GM19324 (cell line): ENCODE measurements at regions not wholly inside any gene's neighbourhood (a gene's known extent, or its start where the extent isn't known, plus 50 kb on each side); places are given as distances from the start of the nearest gene placed in this dataset.
"Not testable (repeated sequence)": the region's sequence is repeated elsewhere in the genome, so short reads cannot be mapped to it uniquely, and the experiment has no call there.

Experiments
- ATAC-seq: cut with Tn5 transposase; IDR thresholded peaks from one replicate; pipeline ENCODE4 v1.9.1; 2021; ENCODE audit warnings: mild to moderate bottlenecking, moderate library complexity; ENCODE audit not compliant: unreplicated experiment, low FRiP score

GRCh38 chr10:35794703-35795102, 152.6 kb upstream of the FZD8 start:
- no peak for ATAC-seq

GRCh38 chr10:35792291-35792690, 150.2 kb upstream of the FZD8 start:
- ATAC-seq = no peak

DNA sequence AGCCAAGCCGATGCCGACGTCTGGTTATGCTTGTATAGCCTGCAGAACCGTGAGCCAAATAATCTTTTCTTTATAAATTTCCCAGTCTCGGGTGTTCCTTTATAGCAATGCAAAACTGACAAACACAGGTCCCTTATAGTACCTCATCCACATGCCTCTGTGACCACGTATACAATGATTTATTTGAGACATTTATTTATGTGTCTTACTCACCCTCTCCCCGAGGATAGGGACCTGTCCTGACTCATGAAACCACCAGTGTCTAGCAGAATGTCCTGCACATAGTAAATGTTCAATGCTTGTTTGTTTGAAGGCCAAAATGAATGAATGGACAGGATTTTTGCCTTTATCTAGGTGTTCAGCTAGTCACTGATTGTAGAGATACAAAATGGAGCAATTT, 147.9 kb upstream of the FZD8 start:
- no peak for ATAC-seq

DNA sequence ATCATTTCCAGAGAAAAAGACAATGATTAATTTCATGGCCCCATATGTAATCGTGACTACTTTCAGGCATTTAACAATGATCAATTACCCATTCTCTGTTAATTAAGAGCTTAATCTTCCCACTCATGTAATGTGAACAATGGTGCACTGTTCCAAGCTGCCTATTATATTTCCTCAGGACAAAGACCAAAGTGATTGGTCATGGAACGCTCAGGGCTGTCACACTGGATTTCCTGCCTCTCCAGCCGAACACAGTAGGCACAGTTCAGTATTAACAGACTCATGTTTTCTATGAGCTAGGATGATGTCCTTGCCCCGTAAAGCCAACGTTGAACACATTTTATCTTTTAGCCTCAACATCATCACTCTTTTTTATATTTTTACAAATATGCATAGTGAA, 142.7 kb upstream of the FZD8 start:
- ATAC-seq = no peak

DNA sequence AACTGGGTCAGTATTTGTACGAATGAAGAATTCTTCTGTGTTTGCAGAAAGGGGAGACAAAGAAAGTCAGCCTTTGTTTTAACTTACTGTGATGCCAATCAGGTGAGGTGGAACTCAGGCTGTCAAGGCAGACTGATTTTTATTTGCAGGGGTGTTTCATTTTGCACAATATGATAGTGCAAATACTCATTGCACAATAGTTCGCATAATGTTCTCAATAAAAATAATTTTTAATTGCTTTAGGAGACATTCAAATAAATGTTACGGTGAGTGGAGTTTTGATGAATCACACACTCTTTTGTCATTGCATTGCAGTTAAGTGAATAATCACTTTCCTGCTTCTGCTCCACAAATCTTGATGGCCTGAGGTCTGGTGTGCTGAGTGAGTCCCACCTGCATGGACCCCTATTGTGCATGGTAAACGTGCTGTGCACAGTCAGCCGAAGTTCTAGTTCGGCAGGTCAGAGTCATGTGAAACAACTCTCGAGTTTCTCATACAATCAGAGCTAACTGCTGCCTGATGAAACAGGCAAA, 141.3 kb upstream of the FZD8 start:
- no peak for ATAC-seq

GRCh38 chr10:35781643-35782035, 139.5 kb upstream of the FZD8 start:
- no peak for ATAC-seq

DNA sequence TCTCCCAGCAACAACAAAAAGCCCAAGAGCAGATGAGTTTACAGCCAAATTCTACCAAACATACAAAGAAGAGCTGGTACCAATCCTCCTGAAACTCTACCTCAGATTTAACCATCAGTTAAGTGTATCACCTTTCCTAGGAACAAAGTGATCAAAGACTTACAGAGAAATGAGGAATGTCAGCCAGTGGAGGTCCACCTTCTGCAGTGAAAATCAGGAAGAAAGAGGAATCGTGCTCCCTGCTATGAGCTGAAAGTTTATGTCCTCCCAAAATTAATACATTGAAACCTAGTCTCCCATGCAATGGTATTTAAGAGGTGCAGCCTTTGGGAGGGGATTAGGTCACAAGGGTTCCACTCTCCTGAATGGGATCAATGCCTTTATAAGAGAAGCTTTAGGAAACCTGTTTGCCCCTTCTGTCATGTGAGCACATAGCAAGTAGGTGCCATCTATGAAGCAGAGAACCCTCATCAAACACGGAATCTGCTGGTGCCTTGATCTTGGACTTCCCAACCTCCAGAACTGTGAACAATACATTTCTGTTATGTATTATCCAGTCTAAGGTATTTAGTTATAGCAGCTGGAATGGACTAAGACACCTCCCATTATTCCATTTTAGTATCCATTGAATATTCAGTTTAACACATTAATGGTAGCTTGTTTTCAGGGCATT, 139.0 kb upstream of the FZD8 start:
- no peak for ATAC-seq

GRCh38 chr10:35778306-35778705, 136.2 kb upstream of the FZD8 start:
- no peak for ATAC-seq

DNA sequence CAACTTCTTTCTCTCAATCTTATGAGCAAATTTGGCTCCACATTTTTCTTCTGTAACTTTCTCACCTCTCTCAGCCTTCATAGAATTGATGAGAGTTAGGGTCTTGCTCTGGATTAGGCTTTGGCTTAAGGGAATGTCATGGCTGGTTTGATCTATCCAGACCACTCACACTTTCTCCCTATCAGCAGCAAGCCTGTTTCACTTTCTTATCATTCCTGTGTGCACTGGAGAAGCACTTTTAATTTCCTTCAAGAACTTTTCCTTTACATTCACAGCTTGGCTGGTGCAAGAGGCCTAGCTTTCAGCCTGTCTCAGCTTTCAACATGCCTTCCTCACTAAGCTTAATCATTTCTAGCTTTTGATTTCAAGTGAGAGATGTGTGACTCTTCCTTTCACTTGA, 134.5 kb upstream of the FZD8 start:
- ATAC-seq = not testable (repeated sequence)

GRCh38 chr10:35774109-35774508, 132.0 kb upstream of the FZD8 start:
- ATAC-seq = no peak

DNA sequence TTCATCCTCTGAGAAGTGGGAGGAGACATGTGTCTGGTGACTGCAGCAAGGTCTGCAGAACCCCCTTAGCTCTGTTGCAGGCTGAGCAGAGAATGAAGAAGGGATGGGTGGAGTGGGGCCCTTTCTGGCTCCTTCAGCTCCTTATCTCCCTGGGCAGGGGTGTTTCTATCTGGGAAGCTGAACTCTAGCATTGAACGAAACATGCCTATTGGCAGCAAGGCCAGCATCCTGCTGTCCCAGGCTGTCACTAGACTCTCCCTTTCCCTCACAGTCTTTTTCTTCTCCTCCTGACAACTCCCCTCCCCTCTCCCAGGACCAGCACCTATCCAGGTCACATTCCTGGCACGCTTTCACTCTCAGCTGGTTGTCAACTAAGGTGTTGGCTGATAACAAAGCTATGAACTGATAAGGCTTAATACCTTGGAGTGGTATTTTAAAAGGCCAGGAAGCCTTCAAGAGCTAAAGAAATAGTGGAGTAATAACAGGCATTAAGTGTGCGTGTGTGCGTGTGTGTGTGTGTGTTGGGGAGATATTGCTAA, 128.8 kb upstream of the FZD8 start:
- no peak for ATAC-seq

DNA sequence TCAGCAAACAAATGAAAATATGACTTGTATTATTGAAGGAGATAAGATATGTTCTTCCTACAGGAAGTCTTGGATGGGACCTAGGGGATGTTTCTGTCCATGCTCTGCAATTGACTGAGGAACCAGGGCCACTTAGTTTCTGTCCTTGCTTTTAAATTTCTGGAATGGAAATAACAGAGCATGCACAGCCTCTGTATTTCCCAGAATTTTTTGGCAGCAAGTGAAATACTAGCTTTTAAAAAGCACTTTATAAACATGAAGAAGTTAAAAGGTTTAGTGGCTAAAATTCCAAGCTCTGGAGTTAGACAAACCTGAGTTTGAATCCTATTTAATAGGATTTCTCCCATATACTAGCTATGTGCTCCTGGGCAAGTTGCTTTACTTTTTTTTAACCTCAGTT, 127.7 kb upstream of the FZD8 start:
- ATAC-seq = no peak

- no peak for ATAC-seq
Observed at GRCh38 chr10:35768731-35769130, 126.6 kb upstream of the FZD8 start.

DNA sequence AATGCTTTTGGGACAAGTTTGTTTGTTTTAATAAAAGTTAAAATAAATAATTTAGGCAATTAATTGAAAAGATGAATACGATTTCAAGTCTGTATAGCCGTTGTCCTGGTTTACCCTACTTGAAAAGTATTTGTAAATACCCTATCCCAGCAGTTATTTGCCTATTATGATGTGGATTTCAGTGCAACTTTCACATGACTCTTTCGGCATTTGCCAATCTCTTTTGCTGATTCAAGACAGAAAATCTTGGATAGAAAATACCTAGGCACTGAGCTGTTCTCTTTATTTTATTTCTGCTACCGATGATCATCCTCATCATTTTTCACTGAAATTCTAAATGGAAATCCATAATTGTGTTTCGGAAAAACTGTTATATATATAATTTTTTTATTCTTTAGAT, 125.9 kb upstream of the FZD8 start:
- no peak for ATAC-seq

DNA sequence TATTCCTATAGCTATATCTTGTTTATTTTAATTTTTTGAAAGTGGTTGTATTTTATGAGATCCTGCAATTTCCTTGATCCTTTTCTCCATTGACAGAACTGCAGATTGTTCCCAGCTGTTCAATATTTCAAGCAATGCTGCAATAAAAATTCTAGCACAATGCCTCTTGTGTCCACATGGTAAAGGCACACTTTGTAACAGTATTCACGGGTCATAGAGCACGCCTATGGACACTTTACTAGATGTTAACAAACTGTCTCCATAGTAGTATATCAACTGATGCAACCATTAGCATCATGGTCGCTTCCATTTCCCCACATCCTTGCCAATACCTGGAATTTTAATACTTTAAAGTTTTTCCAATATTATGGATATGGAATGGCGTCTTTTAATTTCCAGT, 123.9 kb upstream of the FZD8 start:
- ATAC-seq = no peak

- no peak for ATAC-seq
Observed at GRCh38 chr10:35765066-35765527, 123.0 kb upstream of the FZD8 start.

- ATAC-seq = no peak
Observed at GRCh38 chr10:35762311-35763030, 120.4 kb upstream of the FZD8 start.

DNA sequence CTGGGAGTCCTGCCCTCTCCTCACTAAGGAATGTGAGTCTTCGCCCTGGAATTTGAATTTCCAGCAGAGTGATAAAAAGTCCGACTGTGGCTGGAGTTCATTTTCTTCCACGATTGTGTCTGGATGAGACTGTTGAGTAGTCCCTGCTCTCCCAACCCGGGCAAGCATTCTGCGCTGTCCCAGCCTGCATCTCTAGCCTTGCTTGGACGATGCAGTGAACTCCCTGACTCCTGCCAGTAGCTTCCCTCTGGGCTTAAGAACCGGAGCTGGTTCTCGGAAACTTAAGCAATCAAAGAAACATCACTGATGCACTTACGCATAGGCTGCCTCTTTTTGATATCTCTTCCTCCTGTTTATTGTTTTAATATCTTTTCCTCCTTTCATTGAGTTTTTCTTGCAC, 116.0 kb upstream of the FZD8 start:
- no peak for ATAC-seq

- no peak for ATAC-seq
Observed at GRCh38 chr10:35754519-35754918, 112.4 kb upstream of the FZD8 start.

- no peak for ATAC-seq
Observed at GRCh38 chr10:35752469-35753461, 110.7 kb upstream of the FZD8 start.

DNA sequence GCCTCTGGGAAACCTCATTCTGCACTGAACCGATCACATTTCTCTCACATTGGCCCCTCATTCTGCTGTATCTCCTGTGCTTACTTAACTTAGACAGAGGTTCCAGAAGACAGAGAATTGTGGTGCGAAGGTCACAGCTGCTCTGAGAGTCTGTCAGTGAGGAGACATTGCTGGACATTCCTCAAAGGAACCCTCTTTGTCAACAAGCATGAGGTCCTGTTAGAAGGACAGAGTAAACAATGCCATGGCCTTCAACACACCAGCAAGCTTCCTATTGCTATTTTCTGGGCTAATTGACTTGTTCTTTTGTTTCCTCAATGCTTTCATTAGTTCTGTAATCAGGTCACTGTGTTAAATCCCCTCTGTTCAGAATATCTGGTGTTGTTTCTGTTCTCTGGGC, 109.3 kb upstream of the FZD8 start:
- ATAC-seq = no peak
